Common myeloid progenitor, CD34-positive (primary cell): ENCODE measurements at regions not wholly inside any gene's neighbourhood (a gene's known extent, or its start where the extent isn't known, plus 50 kb on each side); places are given as distances from the start of the nearest gene placed in this dataset.

ENCODE experiments used
- CTCF ChIA-PET: fragments of 350-600 bp; sonication (Branson Sonifier 250); formaldehyde crosslinking; loops from one replicate; lab custom pipeline; 2021; ENCODE audit warnings: antibody characterized with exemption; lab: Charles Lee
- POLR2A ChIA-PET: fragments of 350-600 bp; sonication (Branson Sonifier 250); formaldehyde crosslinking; loops from one replicate; lab custom pipeline; 2021; ENCODE audit warnings: antibody characterized with exemption; lab: Charles Lee
- DNase-seq, 3 donors: peaks; one replicate each; pipeline versions ENCODE4 v3.0.0 to v3.0.0-alpha.2; 2013
- H3K27ac ChIP-seq, 2 experiments: 1 replicate in 1 of 2; 2 replicates in 1 of 2; pipeline ENCODE4 v1.7.0; 2013; ENCODE audit warnings: inconsistent platforms in 2 of 2, low read length in 2 of 2, mild to moderate bottlenecking in 2 of 2, low read depth in 1 of 2, moderate library complexity in 1 of 2; ENCODE audit not compliant: severe bottlenecking in 2 of 2, insufficient read depth in 1 of 2, poor library complexity in 1 of 2
- H3K27me3 ChIP-seq, 5 experiments: replicated peaks in 2 of 5; 1 replicate in 3 of 5; 2 replicates in 2 of 5; pipeline versions ENCODE4 v1.6.1 to v1.7.0; 2013; ENCODE audit warnings: low read length in 4 of 5, mild to moderate bottlenecking in 2 of 5, moderate library complexity in 2 of 5, inconsistent platforms in 1 of 5; ENCODE audit not compliant: insufficient read depth in 5 of 5, control insufficient read depth in 4 of 5
- H3K36me3 ChIP-seq, 4 experiments: 1 replicate in 2 of 4; 2 replicates in 2 of 4; pipeline versions ENCODE4 v1.6.1 to v1.7.0; 2013; ENCODE audit warnings: low read length in 3 of 4, control low read depth in 1 of 4, mild to moderate bottlenecking in 1 of 4; ENCODE audit not compliant: control insufficient read depth in 4 of 4, insufficient read depth in 4 of 4
- H3K4me1 ChIP-seq, 4 experiments: 1 replicate in 3 of 4; 2 replicates in 1 of 4; pipeline versions ENCODE4 v1.6.1 to v1.7.1; 2013; ENCODE audit warnings: low read length in 3 of 4, mild to moderate bottlenecking in 3 of 4, control low read depth in 1 of 4, inconsistent platforms in 1 of 4, moderate library complexity in 1 of 4; ENCODE audit not compliant: control insufficient read depth in 4 of 4, insufficient read depth in 4 of 4; ENCODE audit errors: control extremely low read depth in 1 of 4
- H3K4me3 ChIP-seq, 7 experiments: 1 replicate in 4 of 7; 2 replicates in 3 of 7; pipeline versions ENCODE4 v1.5.1 to v1.7.0; 2013; ENCODE audit warnings: mild to moderate bottlenecking in 7 of 7, low read length in 6 of 7, moderate library complexity in 6 of 7, inconsistent platforms in 2 of 7, low read depth in 2 of 7, control low read depth in 1 of 7; ENCODE audit not compliant: insufficient read depth in 4 of 7, control insufficient read depth in 1 of 7; ENCODE audit errors: extremely low read depth in 1 of 7
- H3K9me3 ChIP-seq, 5 experiments: 1 replicate in 4 of 5; 2 replicates in 1 of 5; pipeline versions ENCODE4 v1.6.1 to v1.7.1; 2013; ENCODE audit warnings: low read length in 4 of 5, mild to moderate bottlenecking in 2 of 5, inconsistent platforms in 1 of 5, low read depth in 1 of 5, moderate library complexity in 1 of 5; ENCODE audit not compliant: control insufficient read depth in 4 of 5, insufficient read depth in 2 of 5; ENCODE audit errors: control extremely low read depth in 1 of 5
- WGBS: methylation state at CpG from one replicate; pipeline ENCODE4 v1.1.5; 2013; ENCODE audit not compliant: insufficient coverage; 5-methylcytosine and 5-hydroxymethylcytosine counted together

GRCh38 chr10:59557052-59557451 is 152.6 kb downstream of the SLC16A9 start:
- H3K36me3 ChIP-seq: no peaks in the 10 kb centered on the region
- WGBS: no CpG with 5 or more reads among the region's 1 CpG
- DNase-seq: no peak
- H3K27me3 ChIP-seq: no peaks in the 10 kb centered on the region
- CTCF ChIA-PET: no interaction called here
- POLR2A ChIA-PET: no interaction called here
- no peaks in the 10 kb centered on the region for H3K4me1 ChIP-seq
- H3K27ac ChIP-seq: no peak overlapping the region
- H3K4me3 ChIP-seq: no peak overlapping the region
- peaks cover 0 to 2% (median 0%) of the 10 kb centered on the region in 5 experiments for H3K9me3 ChIP-seq

GRCh38 chr10:59553162-59553900 is 156.3 kb downstream of the SLC16A9 start:
- no peak for DNase-seq
- 93% methylated on average over 3 of the region's 7 CpGs for WGBS
- ChIA-PET POLR2A (no interaction called here), CTCF (no interaction called here)
- Histone ChIP-seq H3K9me3 (no peaks in the 10 kb centered on the region), H3K27ac (no peak overlapping the region), H3K4me1 (no peaks in the 10 kb centered on the region), H3K4me3 (no peak overlapping the region), H3K27me3 (no peaks in the 10 kb centered on the region), H3K36me3 (no peaks in the 10 kb centered on the region)

- H3K36me3 ChIP-seq: no peaks in the 10 kb centered on the region
- H3K9me3 ChIP-seq: peaks cover 0 to 1% (median 0%) of the 10 kb centered on the region in 5 experiments
- H3K4me3 ChIP-seq: no peak overlapping the region
- H3K27ac ChIP-seq: no peak overlapping the region
- no peaks in the 10 kb centered on the region for H3K27me3 ChIP-seq
- WGBS: 86% methylated on average over 1 of the region's 4 CpGs
- ChIA-PET CTCF (interaction anchor here (1.3 to 1.5 kb wide), 2 partner anchors 16 to 19 kb away, joined by 3 read pairs; no protein-coding TSS in a partner anchor), POLR2A (no interaction called here)
- no peak for DNase-seq
- no peaks in the 10 kb centered on the region for H3K4me1 ChIP-seq
These were observed 159.6 kb downstream of the SLC16A9 start for GRCh38 chr10:59550061-59550460.

- ChIA-PET POLR2A (no interaction called here), CTCF (no interaction called here)
- Histone ChIP-seq H3K36me3 (no peaks in the 10 kb centered on the region), H3K9me3 (no peaks in the 10 kb centered on the region), H3K4me1 (peaks cover 0 to 12% (median 6%) of the 10 kb centered on the region in 4 experiments), H3K4me3 (no peak overlapping the region), H3K27ac (no peak overlapping the region), H3K27me3 (no peaks in the 10 kb centered on the region)
- no peak for DNase-seq
- 94% methylated on average over 11 of the region's 11 CpGs for WGBS
These were observed 171.0 kb downstream of the SLC16A9 start for GRCh38 chr10:59538623-59539022.

GRCh38 chr10:59537501-59537900 is 172.1 kb downstream of the SLC16A9 start:
- H3K4me3 ChIP-seq: no peak overlapping the region
- ChIA-PET CTCF (no interaction called here), POLR2A (no interaction called here)
- peaks cover 0 to 12% (median 6%) of the 10 kb centered on the region in 4 experiments for H3K4me1 ChIP-seq
- H3K36me3 ChIP-seq: no peaks in the 10 kb centered on the region
- H3K9me3 ChIP-seq: no peaks in the 10 kb centered on the region
- no peak for DNase-seq
- H3K27ac ChIP-seq: no peak overlapping the region
- H3K27me3 ChIP-seq: no peaks in the 10 kb centered on the region
- 100% methylated on average over 2 of the region's 4 CpGs for WGBS

- H3K27me3 ChIP-seq: no peaks in the 10 kb centered on the region
- H3K4me3 ChIP-seq: peak overlapping the region in 2 of 7 experiments; percentile 12 to 39
- no peaks in the 10 kb centered on the region for H3K36me3 ChIP-seq
- H3K4me1 ChIP-seq: peaks cover 0 to 12% (median 6%) of the 10 kb centered on the region in 4 experiments
- peak overlapping the region; percentile 48 to 65 for H3K27ac ChIP-seq
- 50% methylated on average over 1 of the region's 4 CpGs for WGBS
- peak; percentile 22 to 92 (median 82) for DNase-seq
- POLR2A ChIA-PET: no interaction called here
- H3K9me3 ChIP-seq: no peaks in the 10 kb centered on the region
- CTCF ChIA-PET: no interaction called here
These were observed 173.3 kb downstream of the SLC16A9 start for GRCh38 chr10:59536167-59537014.

- CTCF ChIA-PET: no interaction called here
- no peak for DNase-seq
- H3K27ac ChIP-seq: no peak overlapping the region
- no peak overlapping the region for H3K4me3 ChIP-seq
- peaks cover 0 to 4% (median 0%) of the 10 kb centered on the region in 5 experiments for H3K27me3 ChIP-seq
- no peaks in the 10 kb centered on the region for H3K9me3 ChIP-seq
- POLR2A ChIA-PET: no interaction called here
- H3K36me3 ChIP-seq: no peaks in the 10 kb centered on the region
- no peaks in the 10 kb centered on the region for H3K4me1 ChIP-seq
- 38% methylated on average over 1 of the region's 1 CpG for WGBS
These were observed 162.0 kb upstream of the FAM13C start for GRCh38 chr10:59524348-59524747.
